H9 (cell line): ENCODE measurements at regions not wholly inside any gene's neighbourhood (a gene's known extent, or its start where the extent isn't known, plus 50 kb on each side); places are given as distances from the start of the nearest gene placed in this dataset.

Experiments used
- DNase-seq: peaks from one replicate; pipeline ENCODE4 v3.0.0-alpha.2; 2017
- H2AFZ ChIP-seq: one replicate; pipeline ENCODE4 v1.6.1; 2013; ENCODE audit warnings: mild to moderate bottlenecking, low read length, control low read depth, moderate library complexity
- H2AK5ac ChIP-seq: 2 replicates; pipeline ENCODE4 v1.6.1; 2013; ENCODE audit warnings: low read length, control low read depth, mixed read lengths; ENCODE audit not compliant: insufficient read length
- H2BK120ac ChIP-seq: one replicate; pipeline ENCODE4 v1.6.1; 2013; ENCODE audit warnings: low read depth, mild to moderate bottlenecking, low read length, control low read depth, inconsistent platforms; ENCODE audit not compliant: poor library complexity, severe bottlenecking
- H2BK12ac ChIP-seq: 2 replicates; pipeline ENCODE4 v1.6.1; 2013; ENCODE audit warnings: low read length, control low read depth, mixed read lengths, low read depth; ENCODE audit not compliant: insufficient read length
- H2BK15ac ChIP-seq: 2 replicates; pipeline ENCODE4 v1.6.1; 2013; ENCODE audit warnings: low read depth, low read length, control low read depth
- H2BK20ac ChIP-seq: one replicate; pipeline ENCODE4 v1.6.1; 2013; ENCODE audit warnings: low read depth, mild to moderate bottlenecking, low read length, control low read depth, inconsistent platforms; ENCODE audit not compliant: poor library complexity, severe bottlenecking
- H2BK5ac ChIP-seq: 2 replicates; pipeline ENCODE4 v1.6.1; 2013; ENCODE audit warnings: low read length, control low read depth, mixed read lengths; ENCODE audit not compliant: insufficient read length
- H3K14ac ChIP-seq: 2 replicates; pipeline ENCODE4 v1.6.1; 2013; ENCODE audit warnings: low read length, control low read depth; ENCODE audit not compliant: insufficient read depth
- H3K18ac ChIP-seq: 2 replicates; pipeline ENCODE4 v1.6.1; 2013; ENCODE audit warnings: low read depth, mild to moderate bottlenecking, mixed read lengths, low read length, control low read depth; ENCODE audit not compliant: insufficient read length
- H3K23ac ChIP-seq: 2 replicates; pipeline ENCODE4 v1.6.1; 2013; ENCODE audit warnings: low read length, control low read depth, mixed read lengths, low read depth; ENCODE audit not compliant: insufficient read length
- H3K23me2 ChIP-seq: 2 replicates; pipeline ENCODE4 v1.6.1; 2013; ENCODE audit warnings: low read depth, mild to moderate bottlenecking, mixed read lengths, low read length, control low read depth; ENCODE audit not compliant: insufficient read length, poor library complexity, severe bottlenecking
- H3K27ac ChIP-seq: 2 replicates; pipeline ENCODE4 v1.5.1; 2013; ENCODE audit warnings: low read length, control low read depth, mixed read lengths, low read depth; ENCODE audit not compliant: insufficient read length
- H3K27me3 ChIP-seq: 2 replicates; pipeline ENCODE4 v1.6.1; 2013; ENCODE audit warnings: low read length, control low read depth, inconsistent platforms; ENCODE audit not compliant: insufficient read depth
- H3K4ac ChIP-seq: 2 replicates; pipeline ENCODE4 v1.6.1; 2013; ENCODE audit warnings: low read depth, mild to moderate bottlenecking, control low read depth, inconsistent platforms, low read length, moderate library complexity
- H3K4me1 ChIP-seq: 2 replicates; pipeline ENCODE4 v1.6.1; 2013; ENCODE audit warnings: low read length, control low read depth, inconsistent platforms; ENCODE audit not compliant: insufficient read depth
- H3K4me2 ChIP-seq: 2 replicates; pipeline ENCODE4 v1.6.1; 2013; ENCODE audit warnings: low read length, control low read depth, mixed read lengths; ENCODE audit not compliant: insufficient read length, insufficient read depth
- H3K56ac ChIP-seq: 2 replicates; pipeline ENCODE4 v1.6.1; 2013; ENCODE audit warnings: low read depth, mild to moderate bottlenecking, mixed read lengths, low read length, control low read depth; ENCODE audit not compliant: insufficient read length
- H3K79me1 ChIP-seq: 2 replicates; pipeline ENCODE4 v1.6.1; 2013; ENCODE audit warnings: low read depth, mild to moderate bottlenecking, moderate library complexity, low read length, control low read depth, inconsistent platforms; ENCODE audit not compliant: insufficient read depth, poor library complexity, severe bottlenecking
- H3K79me2 ChIP-seq: 2 replicates; pipeline ENCODE4 v1.6.1; 2013; ENCODE audit warnings: low read length, control low read depth, inconsistent platforms; ENCODE audit not compliant: insufficient read depth
- H3K9ac ChIP-seq: 2 replicates; pipeline ENCODE4 v1.6.1; 2013; ENCODE audit warnings: low read length, control low read depth, mixed read lengths; ENCODE audit not compliant: insufficient read length; ENCODE audit errors: extremely low read depth
- H3K9me3 ChIP-seq: one replicate; pipeline ENCODE4 v1.6.1; 2013; ENCODE audit warnings: low read depth, low read length, inconsistent platforms; ENCODE audit not compliant: control insufficient read depth
- H3T11ph ChIP-seq: one replicate; pipeline ENCODE4 v1.6.1; 2013; ENCODE audit warnings: mild to moderate bottlenecking, low read length, control low read depth, inconsistent platforms
- H4K20me1 ChIP-seq: one replicate; pipeline ENCODE4 v1.6.1; 2013; ENCODE audit not compliant: control insufficient read depth, insufficient read length, insufficient read depth
- H4K5ac ChIP-seq: 2 replicates; pipeline ENCODE4 v1.6.1; 2013; ENCODE audit warnings: low read depth, mild to moderate bottlenecking, mixed read lengths, low read length, control low read depth; ENCODE audit not compliant: insufficient read length
- H4K8ac ChIP-seq: replicated peaks from 2 replicates; pipeline ENCODE4 v1.6.1; 2013; ENCODE audit warnings: low read length, control low read depth, mixed read lengths, low read depth; ENCODE audit not compliant: insufficient read length
- H4K91ac ChIP-seq: 2 replicates; pipeline ENCODE4 v1.6.1; 2013; ENCODE audit warnings: low read depth, mild to moderate bottlenecking, moderate library complexity, mixed read lengths, low read length, control low read depth; ENCODE audit not compliant: insufficient read length
- H3K27ac Mint-ChIP-seq, 3 experiments: 2 replicates in 2 of 3; 3 replicates in 1 of 3; pipeline ENCODE4 v1.8.0; 2020 to 2021; ENCODE audit warnings: mixed read lengths in 3 of 3, mild to moderate bottlenecking in 1 of 3, moderate library complexity in 1 of 3
- H3K27me3 Mint-ChIP-seq: 2 replicates; pipeline ENCODE4 v1.8.0; 2021; ENCODE audit warnings: low read depth, mild to moderate bottlenecking, moderate library complexity, mixed read lengths
- H3K36me3 Mint-ChIP-seq, 3 experiments: 2 replicates in 2 of 3; 3 replicates in 1 of 3; pipeline ENCODE4 v1.8.0; 2020 to 2021; ENCODE audit warnings: low read depth in 3 of 3, mixed read lengths in 3 of 3; ENCODE audit not compliant: insufficient read depth in 1 of 3
- H3K4me1 Mint-ChIP-seq, 2 experiments: 2 replicates each; pipeline ENCODE4 v1.8.0; 2020; ENCODE audit warnings: mixed read lengths in 2 of 2
- H3K4me3 Mint-ChIP-seq, 2 experiments: 2 replicates in 1 of 2; 3 replicates in 1 of 2; pipeline ENCODE4 v1.8.0; 2020 to 2021; ENCODE audit warnings: mild to moderate bottlenecking in 2 of 2, mixed read lengths in 2 of 2, moderate library complexity in 1 of 2
- H3K9me3 Mint-ChIP-seq, 2 experiments: 2 replicates in 1 of 2; 3 replicates in 1 of 2; pipeline ENCODE4 v1.8.0; 2020; ENCODE audit warnings: mild to moderate bottlenecking in 2 of 2, mixed read lengths in 2 of 2, moderate library complexity in 1 of 2
- CTCF ChIP-seq: fragments of 200-600 bp; sonication (generic); conservative IDR thresholded peaks from 3 replicates; pipeline ENCODE4 v1.8.0; 2021; ENCODE audit warnings: antibody characterized with exemption, mild to moderate bottlenecking
- WGBS: extraction: QIAGEN DNeasy Blood & Tissue Kit; methylation state at CpG from one replicate; pipeline ENCODE4 v1.1.7; 2013; ENCODE audit warnings: missing lambda C conversion rate, low lambda C conversion rate, mixed read lengths; ENCODE audit not compliant: insufficient read length; ENCODE audit errors: extremely low coverage; 5-methylcytosine and 5-hydroxymethylcytosine counted together

- Histone ChIP-seq H2BK5ac (no peak overlapping the region), H3K18ac (no peak overlapping the region), H4K20me1 (no peaks in the 10 kb centered on the region), H3K79me1 (no peaks in the 10 kb centered on the region), H3K9me3 (no peaks in the 10 kb centered on the region), H3K27me3 (no peaks in the 10 kb centered on the region), H2BK15ac (no peak overlapping the region), H3K4ac (no peak overlapping the region), H3K14ac (no peak overlapping the region), H2BK20ac (no peak overlapping the region), H3K23me2 (no peaks in the 10 kb centered on the region), H3K27ac (no peak overlapping the region), H3K23ac (no peak overlapping the region), H3T11ph (no peak overlapping the region), H2BK120ac (no peak overlapping the region), H2AFZ (no peak overlapping the region), H3K4me2 (no peak overlapping the region), H3K4me1 (no peaks in the 10 kb centered on the region), H4K5ac (no peak overlapping the region), H3K79me2 (no peaks in the 10 kb centered on the region), H2BK12ac (no peak overlapping the region), H4K8ac (no peak overlapping the region), H3K56ac (no peak overlapping the region), H4K91ac (no peak overlapping the region), H3K9ac (no peak overlapping the region), H2AK5ac (no peak overlapping the region)
- H3K4me3 Mint-ChIP-seq: no peak overlapping the region
- H3K27me3 Mint-ChIP-seq: no peaks in the 10 kb centered on the region
- no peak for DNase-seq
- H3K4me1 Mint-ChIP-seq: no peaks in the 10 kb centered on the region
- WGBS: no CpG with 5 or more reads among the region's 1 CpG
- H3K9me3 Mint-ChIP-seq: no peaks in the 10 kb centered on the region
- no peak for TF ChIP-seq CTCF
- H3K36me3 Mint-ChIP-seq: no peaks in the 10 kb centered on the region
- H3K27ac Mint-ChIP-seq: no peak overlapping the region
Measured at GRCh38 chr4:64495946-64496345, 86.7 kb upstream of the TECRL start.
